ENCODE measurements at regions not wholly inside any gene's neighbourhood (a gene's known extent, or its start where the extent isn't known, plus 50 kb on each side); places are given as distances from the start of the nearest gene placed in this dataset.

GRCh38 chr2:107202962-107203591 lies 317.1 kb upstream of the ST6GAL2 start:
- Histone ChIP-seq H3K27me3 (ENCODE audit: insufficient read depth, low read depth) (no peaks in the 10 kb centered on the region), H3K36me3 (ENCODE audit: insufficient read depth) (no peaks in the 10 kb centered on the region)

DNA sequence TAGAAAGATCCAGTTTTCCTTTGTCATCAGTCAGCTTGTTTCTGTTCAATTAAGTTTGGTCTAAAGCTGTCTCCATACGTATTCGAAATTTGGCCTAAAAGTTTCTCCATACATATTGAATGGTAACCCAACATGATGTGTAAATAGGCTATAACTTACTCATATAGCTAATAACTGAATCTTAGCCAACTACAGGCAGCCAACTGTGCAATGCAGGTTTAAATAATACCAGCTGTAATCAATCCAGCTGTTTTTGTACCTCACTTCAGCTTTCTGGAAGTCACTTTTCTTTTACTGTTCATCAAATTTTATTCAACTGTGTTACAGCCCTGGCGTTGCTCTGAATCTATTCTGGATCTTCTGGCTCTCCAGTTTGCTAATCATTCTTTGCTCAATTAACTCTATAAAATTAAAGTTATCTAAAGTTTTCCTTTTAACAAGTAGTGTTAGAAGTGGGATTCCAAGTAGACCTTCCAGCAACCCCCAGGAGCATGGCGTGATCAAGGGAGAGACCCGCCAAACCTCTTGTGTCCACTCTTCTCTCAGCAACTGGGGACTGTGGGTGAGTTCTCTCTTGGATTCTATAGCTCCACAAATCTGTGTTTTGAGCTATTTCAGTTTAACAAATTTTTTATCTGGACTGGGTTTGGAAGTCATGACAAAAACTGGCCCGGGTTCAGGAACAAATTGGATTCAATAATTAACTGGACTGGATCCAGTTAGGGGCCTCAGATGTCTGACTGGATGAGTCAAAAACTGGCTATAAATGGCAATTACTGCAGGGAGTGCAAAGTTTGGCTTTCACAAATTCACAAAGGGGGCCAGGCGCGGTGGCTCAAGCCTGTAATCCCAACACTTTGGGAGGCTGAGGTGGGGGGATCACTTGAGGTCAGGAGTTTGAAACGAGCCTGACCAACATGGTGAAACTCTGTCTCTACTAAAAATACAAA lies 329.7 kb upstream of the ST6GAL2 start:
- no peaks in the 10 kb centered on the region for H4K20me1 ChIP-seq (ENCODE audit: insufficient read depth)
- H3K36me3 ChIP-seq (ENCODE audit: insufficient read depth), result no peaks in the 10 kb centered on the region
- no peak overlapping the region for H3K27ac ChIP-seq
- TF ChIP-seq CTCF (conservative IDR thresholded peaks at IDR 0.05; ENCODE audit: low read depth, low read length), result no peak
- H3K9ac ChIP-seq, result no peak overlapping the region
- H2AFZ ChIP-seq (ENCODE audit: low read depth), result no peak overlapping the region
- H3K27me3 ChIP-seq (ENCODE audit: insufficient read depth, low read depth), result no peaks in the 10 kb centered on the region
- no peaks in the 10 kb centered on the region for H3K4me1 ChIP-seq (ENCODE audit: low read depth, poor library complexity, severe bottlenecking)
- H3K4me2 ChIP-seq, result no peak overlapping the region
- H3K4me3 ChIP-seq (IDR thresholded peaks at IDR 0.05; ENCODE audit: insufficient read depth, low read depth, low read length), result no peak overlapping the region
- no peaks in the 10 kb centered on the region for H3K79me2 ChIP-seq (ENCODE audit: insufficient read depth, low read depth)

More at GRCh38 chr2:107202962-107203591, 317.1 kb upstream of the ST6GAL2 start:
- Histone ChIP-seq H3K4me3 (IDR thresholded peaks at IDR 0.05; ENCODE audit: insufficient read depth, low read depth, low read length) (no peak overlapping the region), H2AFZ (ENCODE audit: low read depth) (no peak overlapping the region), H3K79me2 (ENCODE audit: insufficient read depth, low read depth) (no peaks in the 10 kb centered on the region), H3K4me1 (ENCODE audit: low read depth, poor library complexity, severe bottlenecking) (no peaks in the 10 kb centered on the region), H3K4me2 (no peak overlapping the region), H3K27ac (no peak overlapping the region), H3K9ac (no peak overlapping the region), H4K20me1 (ENCODE audit: insufficient read depth) (no peaks in the 10 kb centered on the region)
- no peak for TF ChIP-seq CTCF (conservative IDR thresholded peaks at IDR 0.05; ENCODE audit: low read depth, low read length)

DNA sequence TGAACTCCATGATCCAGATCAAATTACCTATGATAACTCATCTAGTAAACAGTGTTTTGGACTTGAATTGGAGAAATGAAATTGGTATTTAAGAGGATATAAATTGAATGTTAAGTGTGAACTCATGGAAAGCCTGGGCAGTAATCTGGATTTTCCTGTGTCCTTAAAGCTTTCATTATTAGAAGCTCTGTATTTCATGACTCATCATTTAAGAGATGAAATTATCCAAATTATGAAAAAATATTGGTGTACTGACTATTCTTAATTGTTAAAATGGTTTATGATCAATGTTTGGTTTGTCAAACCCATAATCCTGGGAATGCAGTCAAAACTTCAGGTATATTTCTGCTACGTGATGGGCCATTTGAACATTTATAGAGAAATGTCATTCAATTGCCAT lies 332.2 kb upstream of the ST6GAL2 start:
- Histone ChIP-seq H3K79me2 (ENCODE audit: insufficient read depth, low read depth) (no peaks in the 10 kb centered on the region), H3K4me3 (IDR thresholded peaks at IDR 0.05; ENCODE audit: insufficient read depth, low read depth, low read length) (no peak overlapping the region), H3K27me3 (ENCODE audit: insufficient read depth, low read depth) (no peaks in the 10 kb centered on the region), H3K36me3 (ENCODE audit: insufficient read depth) (no peaks in the 10 kb centered on the region), H4K20me1 (ENCODE audit: insufficient read depth) (no peaks in the 10 kb centered on the region), H3K27ac (no peak overlapping the region), H3K4me1 (ENCODE audit: low read depth, poor library complexity, severe bottlenecking) (no peaks in the 10 kb centered on the region), H2AFZ (ENCODE audit: low read depth) (no peak overlapping the region), H3K9ac (no peak overlapping the region), H3K4me2 (no peak overlapping the region)
- TF ChIP-seq CTCF (conservative IDR thresholded peaks at IDR 0.05; ENCODE audit: low read depth, low read length), result no peak

GRCh38 chr2:107222466-107222865 lies 336.5 kb upstream of the ST6GAL2 start:
- H3K36me3 ChIP-seq (ENCODE audit: insufficient read depth), result no peaks in the 10 kb centered on the region
- no peak overlapping the region for H3K9ac ChIP-seq
- H3K27me3 ChIP-seq (ENCODE audit: insufficient read depth, low read depth), result no peaks in the 10 kb centered on the region
- no peaks in the 10 kb centered on the region for H3K79me2 ChIP-seq (ENCODE audit: insufficient read depth, low read depth)
- no peak for TF ChIP-seq CTCF (conservative IDR thresholded peaks at IDR 0.05; ENCODE audit: low read depth, low read length)
- H3K4me2 ChIP-seq, result no peak overlapping the region
- H3K4me1 ChIP-seq (ENCODE audit: low read depth, poor library complexity, severe bottlenecking), result no peaks in the 10 kb centered on the region
- no peak overlapping the region for H2AFZ ChIP-seq (ENCODE audit: low read depth)
- no peak overlapping the region for H3K27ac ChIP-seq
- no peak overlapping the region for H3K4me3 ChIP-seq (IDR thresholded peaks at IDR 0.05; ENCODE audit: insufficient read depth, low read depth, low read length)
- no peaks in the 10 kb centered on the region for H4K20me1 ChIP-seq (ENCODE audit: insufficient read depth)
